ENCODE measurements at regions not wholly inside any gene's neighbourhood (a gene's known extent, or its start where the extent isn't known, plus 50 kb on each side); places are given as distances from the start of the nearest gene placed in this dataset.

GRCh38 chr9:13332571-13332970 is 53.1 kb upstream of the MPDZ start:
- whole genome bisulfite sequencing (ENCODE audit: insufficient coverage), result no CpG with 5 or more reads among the region's 2 CpGs
- no peak overlapping the region for H2AFZ ChIP-seq (ENCODE audit: insufficient read depth, low read depth, low read length, poor library complexity, severe bottlenecking)
- ATAC-seq (ENCODE audit: low read depth) (no peak), DNase-seq (no peak)
- H3K79me2 ChIP-seq (ENCODE audit: control insufficient read depth, insufficient read depth, low read length), result no peaks in the 10 kb centered on the region
- no peak overlapping the region for H3K27ac ChIP-seq (ENCODE audit: low read length in 2 of 2)
- no peaks in the 10 kb centered on the region for H3K36me3 ChIP-seq (replicated peaks in 1 of 2; ENCODE audit: control extremely low read depth in 1 of 2, control insufficient read depth in 1 of 2, extremely low read depth in 1 of 2, insufficient read depth in 2 of 2, low read length in 1 of 2)
- ChIA-PET POLR2A (no interaction called here), CTCF (no interaction called here)
- intact Hi-C loops (cut with micrococcal nuclease), result no loop called here
- Mint-ChIP-seq H3K27ac (no peak overlapping the region), H3K4me1 (no peaks in the 10 kb centered on the region), H3K27me3 (no peaks in the 10 kb centered on the region), H3K9me3 (ENCODE audit: insufficient read depth) (no peaks in the 10 kb centered on the region), H3K4me3 (no peak overlapping the region)
- no peak overlapping the region for H3K4me3 ChIP-seq (ENCODE audit: control extremely low read depth in 1 of 5, extremely low read depth in 1 of 5, insufficient read depth in 1 of 5, low read depth in 2 of 5, low read length in 4 of 5)
- no peaks in the 10 kb centered on the region for H4K20me1 ChIP-seq (ENCODE audit: control insufficient read depth, insufficient read depth, low read length, poor library complexity, severe bottlenecking)
- TF ChIP-seq EZH2 (IDR thresholded peaks at IDR 0.05; ENCODE audit: borderline replicate concordance, insufficient read depth, low read depth, low read length, poor library complexity, severe bottlenecking), result no peak
- TF ChIP-seq CTCF (IDR thresholded peaks at IDR 0.05), result no peak
- no peak overlapping the region for H3K4me2 ChIP-seq (replicated peaks; ENCODE audit: low read depth, low read length, poor library complexity, severe bottlenecking)
- H3K9ac ChIP-seq (ENCODE audit: low read length), result no peak overlapping the region
- no peaks in the 10 kb centered on the region for H3K9me3 ChIP-seq (ENCODE audit: control extremely low read depth in 1 of 3, control insufficient read depth in 2 of 3, insufficient read depth in 1 of 3, low read length in 2 of 3)
- H3K4me1 ChIP-seq (ENCODE audit: control insufficient read depth in 2 of 2, insufficient read depth in 2 of 2, low read length in 2 of 2), result no peaks in the 10 kb centered on the region
- H3K27me3 ChIP-seq (replicated peaks in 1 of 4; ENCODE audit: control extremely low read depth in 1 of 4, control insufficient read depth in 3 of 4, insufficient read depth in 4 of 4, low read length in 3 of 4), result no peaks in the 10 kb centered on the region

GRCh38 chr9:13331320-13331719 is 51.8 kb upstream of the MPDZ start:
- no peak for TF ChIP-seq CTCF (IDR thresholded peaks at IDR 0.05)
- TF ChIP-seq EZH2 (IDR thresholded peaks at IDR 0.05; ENCODE audit: borderline replicate concordance, insufficient read depth, low read depth, low read length, poor library complexity, severe bottlenecking), result no peak
- H3K27ac ChIP-seq (ENCODE audit: low read length in 2 of 2), result no peak overlapping the region
- no peak overlapping the region for H3K27ac Mint-ChIP-seq
- ChIA-PET CTCF (no interaction called here), POLR2A (no interaction called here)
- no peak overlapping the region for H2AFZ ChIP-seq (ENCODE audit: insufficient read depth, low read depth, low read length, poor library complexity, severe bottlenecking)
- ATAC-seq (ENCODE audit: low read depth) (no peak), DNase-seq (no peak)
- no peaks in the 10 kb centered on the region for H4K20me1 ChIP-seq (ENCODE audit: control insufficient read depth, insufficient read depth, low read length, poor library complexity, severe bottlenecking)
- intact Hi-C loops (cut with micrococcal nuclease), result no loop called here
- no CpG with 5 or more reads among the region's 3 CpGs for WGBS (ENCODE audit: insufficient coverage)
- no peaks in the 10 kb centered on the region for H3K9me3 ChIP-seq (ENCODE audit: control extremely low read depth in 1 of 3, control insufficient read depth in 2 of 3, insufficient read depth in 1 of 3, low read length in 2 of 3)
- H3K27me3 ChIP-seq (replicated peaks in 1 of 4; ENCODE audit: control extremely low read depth in 1 of 4, control insufficient read depth in 3 of 4, insufficient read depth in 4 of 4, low read length in 3 of 4), result no peaks in the 10 kb centered on the region
- no peak overlapping the region for H3K4me3 ChIP-seq (ENCODE audit: control extremely low read depth in 1 of 5, extremely low read depth in 1 of 5, insufficient read depth in 1 of 5, low read depth in 2 of 5, low read length in 4 of 5)
- H3K4me1 Mint-ChIP-seq, result no peaks in the 10 kb centered on the region
- no peak overlapping the region for H3K4me3 Mint-ChIP-seq
- no peaks in the 10 kb centered on the region for H3K79me2 ChIP-seq (ENCODE audit: control insufficient read depth, insufficient read depth, low read length)
- H3K36me3 ChIP-seq (replicated peaks in 1 of 2; ENCODE audit: control extremely low read depth in 1 of 2, control insufficient read depth in 1 of 2, extremely low read depth in 1 of 2, insufficient read depth in 2 of 2, low read length in 1 of 2), result no peaks in the 10 kb centered on the region
- no peaks in the 10 kb centered on the region for H3K27me3 Mint-ChIP-seq
- H3K9ac ChIP-seq (ENCODE audit: low read length), result no peak overlapping the region
- no peaks in the 10 kb centered on the region for H3K4me1 ChIP-seq (ENCODE audit: control insufficient read depth in 2 of 2, insufficient read depth in 2 of 2, low read length in 2 of 2)
- no peaks in the 10 kb centered on the region for H3K9me3 Mint-ChIP-seq (ENCODE audit: insufficient read depth)
- H3K4me2 ChIP-seq (replicated peaks; ENCODE audit: low read depth, low read length, poor library complexity, severe bottlenecking), result no peak overlapping the region

Data from B cell (primary cell).